Nephron (organoid): ENCODE measurements at regions not wholly inside any gene's neighbourhood (a gene's known extent, or its start where the extent isn't known, plus 50 kb on each side); places are given as distances from the start of the nearest gene placed in this dataset.

Source experiments
- H3K27ac Mint-ChIP-seq, 3 experiments: 2 replicates each; pipeline ENCODE4 v1.8.0; 2020; ENCODE audit warnings: mixed read lengths in 3 of 3, mild to moderate bottlenecking in 2 of 3, moderate library complexity in 1 of 3
- H3K27me3 Mint-ChIP-seq: 2 replicates; pipeline ENCODE4 v1.8.0; 2021; ENCODE audit warnings: low read depth, mild to moderate bottlenecking, moderate library complexity, mixed read lengths
- H3K36me3 Mint-ChIP-seq: 2 replicates; pipeline ENCODE4 v1.8.0; 2020; ENCODE audit warnings: low read depth, mixed read lengths
- H3K4me1 Mint-ChIP-seq: 2 replicates; pipeline ENCODE4 v1.8.0; 2020; ENCODE audit warnings: mixed read lengths
- H3K4me3 Mint-ChIP-seq, 3 experiments: 2 replicates each; pipeline ENCODE4 v1.8.0; 2020; ENCODE audit warnings: mild to moderate bottlenecking in 3 of 3, mixed read lengths in 3 of 3, moderate library complexity in 2 of 3
- H3K9me3 Mint-ChIP-seq: 2 replicates; pipeline ENCODE4 v1.8.0; 2020; ENCODE audit warnings: mixed read lengths
- CTCF ChIP-seq, 3 experiments: fragments of 200-600 bp; sonication (generic); IDR thresholded peaks; one replicate each; pipeline ENCODE4 v1.5.0; 2021; ENCODE audit warnings: antibody characterized with exemption in 3 of 3; ENCODE audit not compliant: unreplicated experiment in 3 of 3

GRCh38 chr1:80384083-80384830 lies 1377.7 kb upstream of the ADGRL4 start:
- Mint-ChIP-seq H3K27me3 (no peaks in the 10 kb centered on the region), H3K36me3 (no peaks in the 10 kb centered on the region), H3K4me1 (no peaks in the 10 kb centered on the region), H3K9me3 (peaks cover 1% of the 10 kb centered on the region), H3K4me3 (no peak overlapping the region), H3K27ac (peak overlapping the region in 2 of 3 experiments; percentile 46 to 64)
- TF ChIP-seq CTCF (IDR thresholded peaks at IDR 0.05; ENCODE audit: unreplicated experiment in 3 of 3) = no peak

- Mint-ChIP-seq H3K27ac (peak overlapping the region in 1 of 3 experiments; percentile 49), H3K4me3 (no peak overlapping the region), H3K9me3 (peaks cover 7% of the 10 kb centered on the region), H3K27me3 (no peaks in the 10 kb centered on the region), H3K36me3 (no peaks in the 10 kb centered on the region), H3K4me1 (peaks cover 12% of the 10 kb centered on the region)
- no peak for TF ChIP-seq CTCF (IDR thresholded peaks at IDR 0.05; ENCODE audit: unreplicated experiment in 3 of 3)
These were observed 1369.1 kb upstream of the ADGRL4 start for GRCh38 chr1:80375662-80376061.

- Mint-ChIP-seq H3K4me1 (peaks cover 12% of the 10 kb centered on the region), H3K27me3 (no peaks in the 10 kb centered on the region), H3K9me3 (peaks cover 7% of the 10 kb centered on the region), H3K36me3 (no peaks in the 10 kb centered on the region), H3K27ac (peak overlapping the region in 1 of 3 experiments; percentile 57), H3K4me3 (no peak overlapping the region)
- TF ChIP-seq CTCF (IDR thresholded peaks at IDR 0.05; ENCODE audit: unreplicated experiment in 3 of 3) = no peak
These were observed 1368.6 kb upstream of the ADGRL4 start for GRCh38 chr1:80375109-80375508.

DNA sequence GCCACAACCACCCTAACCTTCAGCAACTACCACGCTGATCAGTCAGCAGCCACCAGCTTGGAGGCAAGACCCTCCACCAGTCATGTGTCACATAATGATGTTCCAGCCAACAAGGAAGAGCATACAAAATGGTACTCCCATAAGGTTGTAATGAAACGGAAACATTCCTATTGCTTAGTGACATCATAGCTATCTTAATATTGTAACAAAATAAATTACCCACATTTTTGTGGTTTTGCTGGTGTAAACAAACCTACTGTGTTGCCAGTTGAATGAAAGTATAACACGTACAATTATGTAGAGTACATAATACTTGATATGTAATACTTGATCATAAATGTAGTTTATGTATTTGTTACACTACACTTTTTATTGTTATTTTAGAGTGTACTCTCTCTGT lies 1363.2 kb upstream of the ADGRL4 start:
- no peak for TF ChIP-seq CTCF (IDR thresholded peaks at IDR 0.05; ENCODE audit: unreplicated experiment in 3 of 3)
- Mint-ChIP-seq H3K4me3 (no peak overlapping the region), H3K27ac (no peak overlapping the region)

GRCh38 chr1:80367058-80367457 lies 1360.5 kb upstream of the ADGRL4 start:
- Mint-ChIP-seq H3K4me3 (no peak overlapping the region), H3K4me1 (no peaks in the 10 kb centered on the region), H3K27ac (no peak overlapping the region), H3K27me3 (no peaks in the 10 kb centered on the region), H3K9me3 (no peaks in the 10 kb centered on the region), H3K36me3 (no peaks in the 10 kb centered on the region)
- no peak for TF ChIP-seq CTCF (IDR thresholded peaks at IDR 0.05; ENCODE audit: unreplicated experiment in 3 of 3)

More for the DNA sequence above, 1363.2 kb upstream of the ADGRL4 start:
- Mint-ChIP-seq H3K27me3 (no peaks in the 10 kb centered on the region), H3K9me3 (no peaks in the 10 kb centered on the region), H3K36me3 (no peaks in the 10 kb centered on the region), H3K4me1 (peaks cover 2% of the 10 kb centered on the region)
